NCI-H1105 treated with DMSO at 0.1 percent for 48 hours (cell line): ENCODE measurements at regions not wholly inside any gene's neighbourhood (a gene's known extent, or its start where the extent isn't known, plus 50 kb on each side); places are given as distances from the start of the nearest gene placed in this dataset.
A peak's percentile ranks its signal among the peaks of the same experiment; 100 is the strongest.
"Not testable (repeated sequence)": the region's sequence is repeated elsewhere in the genome, so short reads cannot be mapped to it uniquely, and the experiment has no call there.

Experiments
- DNase-seq: peaks from one replicate; lab custom pipeline; 2025; lab: John Stamatoyannopoulos, UW

DNA sequence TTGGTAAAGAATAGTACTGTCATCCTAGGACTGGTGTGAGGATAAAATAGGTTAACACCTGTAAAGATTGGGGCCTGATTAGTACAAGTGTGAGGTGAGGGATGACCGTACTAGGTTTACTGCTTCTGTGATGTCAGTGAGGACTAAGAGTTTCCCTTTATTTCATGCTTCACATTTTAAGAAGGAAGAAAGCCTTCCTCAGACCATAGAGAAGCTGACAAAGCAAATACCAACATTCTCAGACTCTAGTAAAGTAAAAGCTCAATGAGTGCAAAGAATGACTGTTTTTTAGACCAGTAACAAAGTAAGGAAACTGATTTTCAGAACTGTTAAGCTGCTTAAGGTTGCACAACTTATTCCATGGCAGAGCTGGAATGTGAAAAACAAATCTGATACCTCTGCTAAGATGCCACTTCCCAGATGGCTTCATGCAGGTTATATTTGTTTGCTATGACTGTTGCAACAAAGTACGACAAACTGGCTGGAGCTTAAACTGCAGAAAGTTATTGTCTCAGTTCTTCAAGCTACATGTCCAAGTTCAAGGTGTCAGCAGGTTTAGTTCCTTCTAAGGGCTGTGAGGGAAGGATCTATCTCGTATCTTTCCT is 354.9 kb downstream of the RSL24D1 start:
- DNase-seq: no peak

DNA sequence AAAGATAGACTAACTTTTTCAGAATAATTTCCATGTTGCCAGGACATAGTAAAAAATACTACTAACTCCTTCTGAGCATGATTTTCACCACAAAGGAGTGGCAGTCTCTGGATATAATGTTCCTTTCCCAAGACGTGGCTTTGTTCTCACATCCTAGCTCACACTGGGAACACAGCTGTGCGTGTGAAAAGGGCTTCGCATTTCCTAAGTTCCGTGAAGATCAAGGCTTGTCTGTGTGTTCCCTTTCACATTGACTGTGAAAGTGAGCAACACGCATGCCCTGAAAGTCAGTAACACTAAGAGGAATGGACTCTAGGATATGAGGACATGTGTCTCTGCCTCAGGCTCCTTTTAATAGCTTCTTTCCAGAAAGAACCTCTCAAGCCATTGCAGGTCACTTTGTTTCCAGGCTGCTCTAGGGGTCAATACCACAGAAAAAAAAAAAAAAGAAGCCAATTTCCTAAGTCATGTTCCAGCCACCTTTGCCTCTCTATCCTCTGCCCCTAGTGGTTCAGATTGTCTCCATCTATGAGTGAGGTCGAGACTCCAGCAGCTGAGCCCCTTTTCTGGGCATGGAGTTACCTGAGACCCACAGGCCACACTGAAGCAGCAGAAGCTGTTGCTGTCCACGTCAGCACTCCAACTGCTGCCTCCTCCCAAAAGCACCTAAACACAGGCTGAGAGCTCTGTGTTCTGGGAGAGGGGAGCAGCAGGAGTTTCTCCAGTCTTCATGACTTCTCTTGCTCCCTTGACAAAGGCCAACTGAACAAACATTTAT is 355.9 kb downstream of the RSL24D1 start:
- no peak for DNase-seq

- peak; percentile 5 for DNase-seq
Observed at GRCh38 chr15:54839379-54839778, 357.4 kb downstream of the RSL24D1 start.

DNA sequence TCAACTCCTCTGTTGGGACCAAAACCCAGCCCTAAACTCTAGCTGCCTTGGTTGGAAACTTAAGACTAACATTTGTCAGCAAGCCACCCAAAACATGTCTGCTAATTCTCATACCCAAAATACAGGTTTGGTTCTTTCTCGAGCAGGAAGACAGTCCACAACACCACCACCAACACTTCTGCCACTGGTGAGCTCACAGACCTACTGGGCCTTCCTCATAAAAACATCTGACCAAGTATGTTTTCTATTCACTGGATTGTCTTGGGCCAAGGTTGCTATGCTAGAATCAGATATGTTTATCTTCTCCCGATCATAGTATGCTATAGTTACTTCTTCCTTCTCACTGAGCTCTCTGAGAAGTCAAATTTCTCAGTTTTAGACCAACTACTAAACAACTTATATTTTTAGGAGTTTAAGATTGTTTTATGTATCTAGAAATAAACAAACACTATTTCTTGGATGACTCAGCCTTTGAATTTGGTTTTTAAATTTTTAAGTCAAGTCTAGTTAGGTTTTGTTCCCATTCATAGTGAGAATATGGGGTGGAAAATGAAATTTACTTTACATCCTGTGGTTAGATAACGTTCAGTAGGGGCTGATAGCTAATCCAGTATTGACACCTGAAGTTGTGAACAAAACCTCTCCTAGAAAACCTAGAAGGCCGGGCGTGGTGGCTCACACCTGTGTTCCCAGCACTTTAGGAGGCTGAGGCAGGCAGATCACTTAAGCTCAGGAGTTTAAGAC is 360.5 kb downstream of the RSL24D1 start:
- DNase-seq: no peak

GRCh38 chr15:54829821-54830220 is 366.9 kb downstream of the RSL24D1 start:
- DNase-seq: no peak

DNA sequence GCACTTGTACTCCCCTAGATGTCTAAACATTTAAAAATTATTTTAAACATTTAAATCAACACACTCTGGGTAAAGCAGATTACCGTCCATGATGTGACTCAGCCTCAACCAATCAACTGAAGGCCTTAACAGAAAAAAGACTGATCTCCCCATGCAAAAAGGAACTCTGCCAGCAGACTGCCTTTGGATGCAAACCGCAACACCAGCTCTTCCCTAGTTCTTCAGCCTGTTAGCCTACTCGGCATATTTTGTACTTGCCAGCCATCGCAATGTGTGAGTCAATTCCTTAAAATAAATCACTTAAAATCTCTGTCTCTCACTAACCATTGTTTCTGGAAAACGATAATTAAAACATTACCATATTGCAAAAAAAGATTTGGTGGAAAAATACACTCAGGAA is 375.9 kb downstream of the RSL24D1 start:
- no peak for DNase-seq

- no peak for DNase-seq
Observed at GRCh38 chr15:54820098-54820497, 376.6 kb downstream of the RSL24D1 start.

DNA sequence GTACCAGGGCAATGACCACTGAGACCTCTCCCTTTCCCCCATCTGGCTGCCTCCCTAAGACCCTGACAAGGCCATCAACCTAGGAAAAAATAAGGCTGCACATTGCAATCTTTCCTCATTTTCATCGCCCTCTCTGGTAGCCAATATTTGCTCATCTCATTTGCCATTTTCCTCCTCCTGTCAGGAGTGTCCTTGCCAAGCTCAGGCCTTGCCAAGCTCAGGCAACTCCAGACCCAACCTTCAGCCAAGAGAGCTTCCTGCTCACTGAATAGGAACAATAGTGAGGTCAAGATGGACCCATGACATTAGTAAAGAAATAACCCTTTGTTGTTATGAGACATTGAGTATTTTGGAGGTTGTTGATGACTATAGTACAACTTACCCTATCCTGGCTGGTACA is 380.3 kb downstream of the RSL24D1 start:
- DNase-seq: no peak

GRCh38 chr15:54815556-54815955 is 381.2 kb downstream of the RSL24D1 start:
- no peak for DNase-seq

DNA sequence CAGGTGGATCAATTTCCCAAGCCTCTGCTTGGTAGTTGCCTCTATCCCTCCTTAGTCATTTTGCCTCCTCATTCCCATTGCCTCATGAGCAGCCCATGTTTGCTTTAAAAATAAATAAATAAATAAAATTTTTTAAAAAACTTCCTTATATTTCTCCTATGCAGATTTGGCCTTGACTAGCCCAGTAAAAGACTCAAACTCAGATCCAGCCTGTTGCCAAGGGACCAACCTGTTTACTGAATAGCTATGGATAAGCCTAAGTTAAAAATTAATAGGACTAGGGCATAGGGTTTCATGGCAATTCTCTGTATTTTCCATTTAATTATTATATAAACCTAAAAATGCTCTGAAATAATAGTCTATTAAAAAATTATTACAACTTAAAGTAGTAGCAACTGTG is 384.4 kb downstream of the RSL24D1 start:
- DNase-seq: no peak

GRCh38 chr15:54810496-54810895 is 386.2 kb downstream of the RSL24D1 start:
- DNase-seq: no peak

GRCh38 chr15:54810031-54810430 is 386.7 kb downstream of the RSL24D1 start:
- DNase-seq: no peak

GRCh38 chr15:54808321-54808720 is 388.4 kb downstream of the RSL24D1 start:
- no peak for DNase-seq

GRCh38 chr15:54803987-54804386 is 392.8 kb downstream of the RSL24D1 start:
- DNase-seq: no peak

DNA sequence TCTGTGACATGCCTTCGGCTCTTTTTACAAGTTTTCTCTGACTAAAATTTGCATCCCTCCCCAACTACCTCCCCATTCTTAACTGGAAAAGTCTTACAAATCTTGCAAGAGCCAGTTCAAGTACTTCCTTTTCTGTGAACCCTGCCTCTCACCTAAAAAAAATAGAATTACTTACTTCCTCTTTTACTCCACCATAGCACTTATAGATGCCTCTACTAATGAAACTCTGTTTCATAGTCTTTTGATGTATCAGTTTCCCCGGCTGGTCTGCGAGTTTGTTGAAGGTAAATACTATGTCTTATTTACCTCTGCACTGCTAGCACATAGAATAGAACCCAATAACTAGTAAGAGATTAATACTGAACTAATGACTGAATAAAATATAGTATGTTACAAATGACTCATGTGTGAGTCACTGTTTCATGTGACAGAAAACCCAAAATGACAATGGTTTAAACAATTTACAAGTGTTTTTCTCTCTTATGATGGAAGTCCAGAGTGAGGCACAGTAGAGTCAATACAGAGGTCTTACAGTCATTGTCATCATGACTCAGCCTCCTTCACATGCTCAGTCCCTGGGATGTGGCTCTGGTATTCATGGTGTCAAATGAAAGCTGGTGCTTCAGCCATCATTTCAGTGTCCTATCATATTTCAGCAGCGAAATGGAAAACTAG is 393.5 kb downstream of the RSL24D1 start:
- DNase-seq: no peak

DNA sequence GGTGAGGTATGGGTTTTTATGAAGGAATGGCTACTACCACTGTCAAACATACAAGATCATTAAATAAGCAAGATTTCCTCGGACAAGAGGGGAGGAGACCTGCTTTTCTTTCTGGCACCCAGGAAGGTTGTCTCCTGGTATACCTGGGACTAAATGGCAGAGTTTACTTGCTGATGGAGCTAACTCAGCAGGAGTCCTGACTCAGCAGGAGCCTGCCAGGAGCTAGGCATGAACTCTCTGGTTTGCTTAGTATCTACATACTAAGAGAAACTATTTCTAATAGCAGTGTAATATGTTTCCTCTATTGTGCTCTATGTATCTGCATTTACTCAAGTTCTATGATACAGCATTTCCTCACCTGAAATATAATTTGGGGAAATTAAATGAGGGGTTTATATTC is 404.2 kb downstream of the RSL24D1 start:
- DNase-seq: no peak

DNA sequence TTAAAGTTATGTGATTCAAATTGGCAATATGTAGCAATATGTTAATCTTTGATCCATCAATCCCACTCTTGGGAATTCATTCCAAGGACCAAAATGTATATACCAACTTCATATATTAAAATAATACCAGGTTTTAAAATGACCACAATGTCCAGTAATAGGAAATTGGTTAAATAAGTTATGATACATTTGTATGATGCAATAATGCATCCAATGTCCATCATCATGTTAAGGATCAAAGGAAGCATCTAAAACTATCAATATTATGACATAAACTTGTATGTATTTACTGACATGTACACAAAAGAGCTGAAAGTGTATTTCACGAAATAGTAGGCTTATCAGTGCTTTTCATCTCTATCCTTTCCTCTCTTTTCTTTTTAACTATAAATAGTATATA is 406.0 kb downstream of the RSL24D1 start:
- no peak for DNase-seq

DNA sequence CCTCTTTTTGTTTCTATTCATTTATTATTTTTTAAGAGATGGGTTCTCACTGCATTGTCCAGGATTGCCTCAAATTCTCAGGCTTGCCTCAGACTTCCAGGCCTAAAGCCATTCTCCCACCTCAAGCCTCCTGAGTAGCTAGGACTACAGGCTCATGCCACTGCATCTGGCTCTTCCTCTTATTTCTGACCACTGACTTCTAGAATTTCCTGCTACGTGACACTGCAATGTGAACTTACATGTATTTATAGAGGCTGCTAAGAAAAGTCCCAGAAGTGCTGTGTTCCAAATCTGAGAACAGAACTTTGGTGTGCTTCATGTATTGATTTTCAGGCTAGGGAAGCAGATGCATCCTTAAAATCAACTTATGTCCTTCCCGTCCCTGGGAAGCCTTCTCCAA is 407.4 kb downstream of the RSL24D1 start:
- no peak for DNase-seq

GRCh38 chr15:54781220-54781619 is 415.5 kb downstream of the RSL24D1 start:
- not testable (repeated sequence) for DNase-seq

GRCh38 chr15:54779271-54779670 is 417.5 kb downstream of the RSL24D1 start:
- DNase-seq: no peak

DNA sequence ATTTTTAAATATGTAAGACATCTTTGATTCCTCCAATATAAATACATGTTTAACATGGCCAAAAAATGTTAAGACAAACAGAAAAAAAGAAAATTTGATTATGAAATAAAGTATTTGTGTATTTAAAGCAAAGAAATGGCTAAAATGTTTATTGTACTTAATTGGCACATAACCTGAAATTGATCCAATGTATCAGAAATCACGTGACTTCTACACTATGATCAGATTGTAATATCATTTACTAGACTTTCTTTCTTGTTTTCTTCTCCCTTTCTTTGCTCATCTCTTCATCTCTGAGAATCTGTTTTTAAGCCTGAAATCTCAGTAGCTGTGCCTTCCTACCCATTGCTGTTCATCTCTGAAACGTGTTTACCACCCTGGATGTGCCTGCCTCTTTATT is 420.3 kb downstream of the RSL24D1 start:
- no peak for DNase-seq

DNA sequence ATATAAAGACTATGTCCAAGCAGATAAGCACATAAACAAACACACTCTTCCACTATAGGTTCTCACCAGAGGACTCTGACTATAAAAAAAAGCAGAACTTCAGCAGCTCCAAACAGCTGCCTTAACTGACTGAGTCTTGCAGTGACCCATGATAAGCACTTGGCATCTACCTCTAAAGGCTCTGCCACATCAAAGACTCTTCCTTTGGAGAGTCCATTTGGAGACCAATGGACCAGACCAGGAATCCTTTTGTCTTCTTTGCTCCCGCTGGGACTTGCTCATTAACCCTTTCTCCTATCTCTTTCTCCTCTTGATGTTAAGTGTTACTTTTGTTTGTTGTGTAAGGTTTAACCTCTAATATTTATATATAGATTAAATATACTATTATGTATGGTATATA is 424.1 kb downstream of the RSL24D1 start:
- no peak for DNase-seq

DNA sequence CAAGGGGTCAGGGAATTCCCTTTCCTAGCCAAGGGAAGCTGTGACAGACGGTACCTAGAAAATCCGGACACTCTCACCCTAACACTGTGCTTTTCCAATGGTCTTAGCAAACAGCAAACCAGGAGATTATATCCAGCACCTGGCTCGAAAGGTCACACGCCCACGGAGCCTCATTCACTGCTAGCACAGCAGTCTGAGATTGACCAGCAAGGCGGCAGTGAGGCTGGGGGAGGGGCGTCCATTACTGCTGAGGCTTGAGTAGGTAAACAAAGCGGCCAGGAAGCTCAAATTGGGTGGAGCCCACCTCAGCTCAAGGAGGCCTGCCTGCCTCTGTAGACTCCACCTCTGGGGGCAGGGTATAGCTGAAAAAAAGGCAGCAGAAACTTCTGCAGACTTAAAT is 447.3 kb downstream of the RSL24D1 start:
- DNase-seq: not testable (repeated sequence)
